ENCODE measurements at regions not wholly inside any gene's neighbourhood (a gene's known extent, or its start where the extent isn't known, plus 50 kb on each side); places are given as distances from the start of the nearest gene placed in this dataset.

- DNase-seq (ENCODE audit: low read depth) = no peak
- TF ChIP-seq CTCF (conservative IDR thresholded peaks at IDR 0.05; ENCODE audit: control insufficient read depth, insufficient read depth, low read depth, low read length) = no peak
- no peak overlapping the region for H3K4me3 ChIP-seq (ENCODE audit: control insufficient read depth, low read depth, low read length)
Observed at GRCh38 chr1:10892138-10893065, 96.0 kb upstream of the CASZ1 start.

GRCh38 chr1:10895621-10896020 is 99.2 kb upstream of the CASZ1 start:
- no peak for TF ChIP-seq CTCF (conservative IDR thresholded peaks at IDR 0.05; ENCODE audit: control insufficient read depth, insufficient read depth, low read depth, low read length)

GRCh38 chr1:10896673-10897072 is 100.2 kb upstream of the CASZ1 start:
- TF ChIP-seq CTCF (conservative IDR thresholded peaks at IDR 0.05; ENCODE audit: control insufficient read depth, insufficient read depth, low read depth, low read length) = no peak
- H3K4me3 ChIP-seq (ENCODE audit: control insufficient read depth, low read depth, low read length) = no peak overlapping the region
- no peak for DNase-seq (ENCODE audit: low read depth)

More at GRCh38 chr1:10895621-10896020, 99.2 kb upstream of the CASZ1 start:
- H3K4me3 ChIP-seq (ENCODE audit: control insufficient read depth, low read depth, low read length) = no peak overlapping the region
- DNase-seq (ENCODE audit: low read depth) = no peak

- TF ChIP-seq CTCF (conservative IDR thresholded peaks at IDR 0.05; ENCODE audit: control insufficient read depth, insufficient read depth, low read depth, low read length) = no peak
- peak; percentile 41 for DNase-seq (ENCODE audit: low read depth)
Observed at GRCh38 chr1:10897321-10897980, 101.0 kb upstream of the CASZ1 start.

GRCh38 chr1:10897981-10898728 is 101.7 kb upstream of the CASZ1 start:
- peak; percentile 68 for DNase-seq (ENCODE audit: low read depth)
- no peak for TF ChIP-seq CTCF (conservative IDR thresholded peaks at IDR 0.05; ENCODE audit: control insufficient read depth, insufficient read depth, low read depth, low read length)
- H3K4me3 ChIP-seq (ENCODE audit: control insufficient read depth, low read depth, low read length) = no peak overlapping the region

More at GRCh38 chr1:10897321-10897980, 101.0 kb upstream of the CASZ1 start:
- no peak overlapping the region for H3K4me3 ChIP-seq (ENCODE audit: control insufficient read depth, low read depth, low read length)

DNA sequence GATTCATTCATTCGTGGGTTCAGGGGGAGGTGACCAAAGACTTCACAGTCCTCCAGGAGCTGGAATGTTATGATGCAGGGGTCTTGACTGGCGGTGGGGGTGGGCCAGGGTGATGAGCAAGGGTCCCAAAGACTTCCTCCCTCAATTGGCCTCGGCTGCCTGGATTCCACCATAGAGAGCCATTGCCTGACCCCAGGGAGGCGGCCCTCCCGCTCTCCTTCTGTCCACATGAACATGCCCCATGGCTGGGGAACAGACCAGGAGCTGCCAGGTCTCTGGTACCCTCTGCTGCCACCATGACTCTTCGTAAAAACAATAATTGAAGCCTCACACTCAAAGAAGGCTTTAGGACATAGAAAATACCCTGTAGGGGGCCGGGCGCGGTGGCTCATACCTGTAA is 102.5 kb upstream of the CASZ1 start:
- TF ChIP-seq CTCF (conservative IDR thresholded peaks at IDR 0.05; ENCODE audit: control insufficient read depth, insufficient read depth, low read depth, low read length) = no peak
- no peak for DNase-seq (ENCODE audit: low read depth)
- H3K4me3 ChIP-seq (ENCODE audit: control insufficient read depth, low read depth, low read length) = no peak overlapping the region

Measured in fibroblast of mammary gland (primary cell).